OCI-M1 (cell line): ENCODE measurements at regions not wholly inside any gene's neighbourhood (a gene's known extent, or its start where the extent isn't known, plus 50 kb on each side); places are given as distances from the start of the nearest gene placed in this dataset.

ENCODE experiments used
- DNase-seq: peaks from one replicate; lab custom pipeline; 2025; lab: John Stamatoyannopoulos, UW

- no peak for DNase-seq
Observed at GRCh38 chr6:28737750-28738395, 185.9 kb downstream of the TRIM27 start.

- peak; percentile 76 for DNase-seq
Observed at GRCh38 chr6:28738396-28738765, 185.4 kb downstream of the TRIM27 start.

- no peak for DNase-seq
Observed at GRCh38 chr6:28741363-28741762, 182.4 kb downstream of the TRIM27 start.

- peak; percentile 98 for DNase-seq
Observed at GRCh38 chr6:28742668-28743270, 181.0 kb downstream of the TRIM27 start.

GRCh38 chr6:28743271-28743789 lies 180.5 kb downstream of the TRIM27 start:
- DNase-seq = peak; percentile 83

- peak; percentile 71 for DNase-seq
Observed at GRCh38 chr6:28747083-28747630, 176.6 kb downstream of the TRIM27 start.

- DNase-seq = peak; percentile 98
Observed at GRCh38 chr6:28747631-28748157, 176.1 kb downstream of the TRIM27 start.

GRCh38 chr6:28748192-28748591 lies 175.6 kb downstream of the TRIM27 start:
- no peak for DNase-seq

GRCh38 chr6:28750926-28751458 lies 172.8 kb downstream of the TRIM27 start:
- no peak for DNase-seq

- peak; percentile 59 for DNase-seq
Observed at GRCh38 chr6:28751514-28751913, 172.3 kb downstream of the TRIM27 start.

GRCh38 chr6:28751963-28752350 lies 171.8 kb downstream of the TRIM27 start:
- no peak for DNase-seq

- no peak for DNase-seq
Observed at GRCh38 chr6:28757429-28758045, 166.2 kb downstream of the TRIM27 start.

- peak; percentile 97 for DNase-seq
Observed at GRCh38 chr6:28758046-28758817, 165.6 kb downstream of the TRIM27 start.

- no peak for DNase-seq
Observed at GRCh38 chr6:28758818-28759235, 165.0 kb downstream of the TRIM27 start.

GRCh38 chr6:28764014-28764723 lies 159.6 kb downstream of the TRIM27 start:
- peak; percentile 57 for DNase-seq

- no peak for DNase-seq
Observed at GRCh38 chr6:28764761-28765282, 159.0 kb downstream of the TRIM27 start.

- DNase-seq = no peak
Observed at GRCh38 chr6:28765978-28766351, 157.8 kb downstream of the TRIM27 start.

GRCh38 chr6:28766426-28766825 lies 157.4 kb downstream of the TRIM27 start:
- DNase-seq = no peak

- DNase-seq = no peak
Observed at GRCh38 chr6:28767133-28767532, 156.7 kb downstream of the TRIM27 start.

- DNase-seq = no peak
Observed at GRCh38 chr6:28767691-28768090, 156.1 kb downstream of the TRIM27 start.
